ENCODE measurements at regions not wholly inside any gene's neighbourhood (a gene's known extent, or its start where the extent isn't known, plus 50 kb on each side); places are given as distances from the start of the nearest gene placed in this dataset.

DNA sequence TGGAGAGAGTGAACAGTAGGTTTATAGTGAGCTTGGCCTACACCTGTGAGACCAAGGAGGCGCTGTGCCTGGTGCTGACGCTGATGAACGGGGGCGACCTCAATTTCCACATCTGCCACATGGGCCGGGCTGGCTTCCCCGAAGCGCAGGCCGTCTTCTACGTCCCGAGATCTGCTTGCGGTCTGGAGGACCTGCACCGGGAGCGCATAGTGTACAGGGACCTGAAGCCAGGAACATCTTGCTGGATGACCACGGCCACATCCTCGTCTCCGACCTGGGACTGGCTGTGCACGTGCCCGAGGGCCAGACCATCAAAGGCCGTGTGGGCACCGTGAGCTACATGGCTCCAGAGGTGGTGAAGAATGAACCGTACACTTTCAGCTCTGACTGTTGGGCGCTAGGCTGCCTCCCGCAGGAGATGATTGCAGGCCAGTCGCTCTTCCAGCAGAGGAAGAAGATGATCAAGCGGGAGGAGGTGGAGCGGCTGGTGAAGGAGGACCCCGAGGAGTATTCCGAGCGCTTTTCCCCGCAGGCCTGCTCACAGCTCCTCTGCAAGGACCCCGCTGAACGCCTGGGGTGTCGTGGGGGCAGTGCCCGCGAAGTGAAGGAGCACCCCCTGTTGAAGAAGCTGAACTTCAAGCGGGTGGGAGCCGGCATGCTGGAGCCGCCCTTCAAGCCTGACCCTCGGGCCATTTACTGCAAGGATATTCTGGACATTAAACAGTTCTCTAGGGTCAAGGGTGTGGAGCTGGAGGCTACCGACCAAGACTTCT lies 139.0 kb downstream of the ZDHHC20 start:
- no peak for TF ChIP-seq POLR2AphosphoS5 (IDR thresholded peaks at IDR 0.05; ENCODE audit: low read depth)
- TF ChIP-seq, protein P1, sequence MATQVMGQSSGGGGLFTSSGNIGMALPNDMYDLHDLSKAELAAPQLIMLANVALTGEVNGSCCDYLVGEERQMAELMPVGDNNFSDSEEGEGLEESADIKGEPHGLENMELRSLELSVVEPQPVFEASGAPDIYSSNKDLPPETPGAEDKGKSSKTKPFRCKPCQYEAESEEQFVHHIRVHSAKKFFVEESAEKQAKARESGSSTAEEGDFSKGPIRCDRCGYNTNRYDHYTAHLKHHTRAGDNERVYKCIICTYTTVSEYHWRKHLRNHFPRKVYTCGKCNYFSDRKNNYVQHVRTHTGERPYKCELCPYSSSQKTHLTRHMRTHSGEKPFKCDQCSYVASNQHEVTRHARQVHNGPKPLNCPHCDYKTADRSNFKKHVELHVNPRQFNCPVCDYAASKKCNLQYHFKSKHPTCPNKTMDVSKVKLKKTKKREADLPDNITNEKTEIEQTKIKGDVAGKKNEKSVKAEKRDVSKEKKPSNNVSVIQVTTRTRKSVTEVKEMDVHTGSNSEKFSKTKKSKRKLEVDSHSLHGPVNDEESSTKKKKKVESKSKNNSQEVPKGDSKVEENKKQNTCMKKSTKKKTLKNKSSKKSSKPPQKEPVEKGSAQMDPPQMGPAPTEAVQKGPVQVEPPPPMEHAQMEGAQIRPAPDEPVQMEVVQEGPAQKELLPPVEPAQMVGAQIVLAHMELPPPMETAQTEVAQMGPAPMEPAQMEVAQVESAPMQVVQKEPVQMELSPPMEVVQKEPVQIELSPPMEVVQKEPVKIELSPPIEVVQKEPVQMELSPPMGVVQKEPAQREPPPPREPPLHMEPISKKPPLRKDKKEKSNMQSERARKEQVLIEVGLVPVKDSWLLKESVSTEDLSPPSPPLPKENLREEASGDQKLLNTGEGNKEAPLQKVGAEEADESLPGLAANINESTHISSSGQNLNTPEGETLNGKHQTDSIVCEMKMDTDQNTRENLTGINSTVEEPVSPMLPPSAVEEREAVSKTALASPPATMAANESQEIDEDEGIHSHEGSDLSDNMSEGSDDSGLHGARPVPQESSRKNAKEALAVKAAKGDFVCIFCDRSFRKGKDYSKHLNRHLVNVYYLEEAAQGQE (IDR thresholded peaks at IDR 0.05; ENCODE audit: insufficient replicate concordance, low read depth): no peak
- Histone ChIP-seq H3K27me3 (ENCODE audit: insufficient read depth, poor library complexity, severe bottlenecking) (no peaks in the 10 kb centered on the region), H3K4me3 (replicated peaks; ENCODE audit: insufficient read depth, low read length) (no peak overlapping the region), H3K27ac (replicated peaks) (no peak overlapping the region)
- no peak for DNase-seq (ENCODE audit: low read depth in 1 of 2, low spot score in 1 of 2)

GRCh38 chr13:21320642-21321034 lies 138.5 kb downstream of the ZDHHC20 start:
- no peak overlapping the region for H3K27ac ChIP-seq (replicated peaks)
- TF ChIP-seq SPI1 (IDR thresholded peaks at IDR 0.05; ENCODE audit: borderline replicate concordance, low read depth): no peak
- TF ChIP-seq CTCF (IDR thresholded peaks at IDR 0.05; ENCODE audit: insufficient read depth, low read length): no peak
- no peak for TF ChIP-seq POLR2AphosphoS5 (IDR thresholded peaks at IDR 0.05; ENCODE audit: low read depth)
- TF ChIP-seq, protein P1 (IDR thresholded peaks at IDR 0.05; ENCODE audit: insufficient replicate concordance, low read depth): no peak
- no peak for TF ChIP-seq GABPA (IDR thresholded peaks at IDR 0.05; ENCODE audit: low read depth)
- DNase-seq (ENCODE audit: low read depth in 1 of 2, low spot score in 1 of 2): no peak
- H3K27me3 ChIP-seq (ENCODE audit: insufficient read depth, poor library complexity, severe bottlenecking): no peaks in the 10 kb centered on the region
- H3K4me3 ChIP-seq (replicated peaks; ENCODE audit: insufficient read depth, low read length): no peak overlapping the region

- no peak for TF ChIP-seq SPI1 (IDR thresholded peaks at IDR 0.05; ENCODE audit: borderline replicate concordance, low read depth)
- TF ChIP-seq, protein P1 (IDR thresholded peaks at IDR 0.05; ENCODE audit: insufficient replicate concordance, low read depth): no peak
- no peak overlapping the region for H3K27ac ChIP-seq (replicated peaks)
- no peaks in the 10 kb centered on the region for H3K27me3 ChIP-seq (ENCODE audit: insufficient read depth, poor library complexity, severe bottlenecking)
- no peak for DNase-seq (ENCODE audit: low read depth in 1 of 2, low spot score in 1 of 2)
- H3K4me3 ChIP-seq (replicated peaks; ENCODE audit: insufficient read depth, low read length): no peak overlapping the region
Observed at GRCh38 chr13:21321269-21321668, 137.8 kb downstream of the ZDHHC20 start.

- TF ChIP-seq, protein P1 (IDR thresholded peaks at IDR 0.05; ENCODE audit: insufficient replicate concordance, low read depth): no peak
- TF ChIP-seq SPI1 (IDR thresholded peaks at IDR 0.05; ENCODE audit: borderline replicate concordance, low read depth) (no peak), POLR2AphosphoS5 (IDR thresholded peaks at IDR 0.05; ENCODE audit: low read depth) (no peak)
Observed at GRCh38 chr13:21322327-21322965, 136.7 kb downstream of the ZDHHC20 start.

More at GRCh38 chr13:21322327-21322965, 136.7 kb downstream of the ZDHHC20 start:
- no peak for DNase-seq (ENCODE audit: low read depth in 1 of 2, low spot score in 1 of 2)
- no peaks in the 10 kb centered on the region for H3K27me3 ChIP-seq (ENCODE audit: insufficient read depth, poor library complexity, severe bottlenecking)
- H3K27ac ChIP-seq (replicated peaks): no peak overlapping the region
- no peak overlapping the region for H3K4me3 ChIP-seq (replicated peaks; ENCODE audit: insufficient read depth, low read length)

All from HL-60 (cell line).